ENCODE measurements at regions not wholly inside any gene's neighbourhood (a gene's known extent, or its start where the extent isn't known, plus 50 kb on each side); places are given as distances from the start of the nearest gene placed in this dataset.

DNA sequence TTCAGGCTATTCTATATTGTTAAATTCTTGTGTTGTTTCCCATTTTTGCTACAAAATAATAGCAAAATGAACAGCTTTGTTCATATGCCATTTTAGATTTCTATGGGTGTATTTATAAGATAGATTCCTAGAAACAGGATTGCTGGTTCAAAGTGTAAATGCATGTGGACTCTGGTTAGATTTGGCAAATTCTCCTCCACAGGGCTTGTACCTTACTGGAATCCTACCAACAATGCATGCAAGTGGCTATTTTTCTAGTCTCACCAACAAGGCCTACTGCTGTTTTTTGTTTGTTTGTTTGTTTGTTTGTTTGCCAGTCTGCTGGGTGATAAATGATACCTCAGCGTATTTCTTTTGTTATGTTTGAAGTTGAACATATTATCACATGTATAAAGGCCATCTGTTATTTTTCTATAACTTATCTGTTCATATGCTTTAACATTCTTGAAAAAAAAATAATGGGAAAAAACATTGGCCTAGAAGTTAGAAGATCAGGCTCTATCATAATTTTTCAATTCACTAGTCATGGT is 87.1 kb upstream of the AHR start:
- Mint-ChIP-seq H3K36me3 (ENCODE audit: low read depth) (no peaks in the 10 kb centered on the region), H3K9me3 (peaks cover 3% of the 10 kb centered on the region), H3K27ac (no peak overlapping the region), H3K4me3 (no peak overlapping the region), H3K27me3 (ENCODE audit: low read depth) (no peaks in the 10 kb centered on the region), H3K4me1 (ENCODE audit: low read depth) (no peaks in the 10 kb centered on the region)
- CTCF ChIA-PET = no interaction called here
- intact Hi-C loops (cut with micrococcal nuclease) = no loop called here
- DNase-seq = no peak

DNA sequence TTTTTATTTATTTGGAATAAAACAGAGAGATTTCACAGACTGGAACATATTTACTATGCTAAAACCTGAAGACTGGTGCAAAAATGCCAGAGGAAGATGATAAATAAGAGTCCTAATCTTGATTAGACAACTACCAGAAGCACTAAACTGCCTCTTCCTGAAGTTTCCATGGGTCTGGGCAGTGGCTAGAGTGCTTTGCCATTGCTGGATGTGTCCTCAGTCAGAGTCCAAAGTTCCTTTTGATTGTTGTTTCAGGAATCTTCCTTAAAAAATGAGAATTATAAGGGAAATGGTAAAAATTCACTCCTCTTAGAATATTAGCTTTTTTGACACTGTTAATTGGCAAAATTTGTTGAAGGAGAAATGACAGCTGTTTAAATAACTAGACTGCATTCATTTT is 86.3 kb upstream of the AHR start:
- CTCF ChIA-PET = no interaction called here
- no peaks in the 10 kb centered on the region for H3K4me1 Mint-ChIP-seq (ENCODE audit: low read depth)
- intact Hi-C loops (cut with micrococcal nuclease) = no loop called here
- no peak overlapping the region for H3K27ac Mint-ChIP-seq
- H3K9me3 Mint-ChIP-seq = peaks cover 3% of the 10 kb centered on the region
- no peaks in the 10 kb centered on the region for H3K36me3 Mint-ChIP-seq (ENCODE audit: low read depth)
- H3K4me3 Mint-ChIP-seq = no peak overlapping the region
- no peak for DNase-seq
- no peaks in the 10 kb centered on the region for H3K27me3 Mint-ChIP-seq (ENCODE audit: low read depth)

DNA sequence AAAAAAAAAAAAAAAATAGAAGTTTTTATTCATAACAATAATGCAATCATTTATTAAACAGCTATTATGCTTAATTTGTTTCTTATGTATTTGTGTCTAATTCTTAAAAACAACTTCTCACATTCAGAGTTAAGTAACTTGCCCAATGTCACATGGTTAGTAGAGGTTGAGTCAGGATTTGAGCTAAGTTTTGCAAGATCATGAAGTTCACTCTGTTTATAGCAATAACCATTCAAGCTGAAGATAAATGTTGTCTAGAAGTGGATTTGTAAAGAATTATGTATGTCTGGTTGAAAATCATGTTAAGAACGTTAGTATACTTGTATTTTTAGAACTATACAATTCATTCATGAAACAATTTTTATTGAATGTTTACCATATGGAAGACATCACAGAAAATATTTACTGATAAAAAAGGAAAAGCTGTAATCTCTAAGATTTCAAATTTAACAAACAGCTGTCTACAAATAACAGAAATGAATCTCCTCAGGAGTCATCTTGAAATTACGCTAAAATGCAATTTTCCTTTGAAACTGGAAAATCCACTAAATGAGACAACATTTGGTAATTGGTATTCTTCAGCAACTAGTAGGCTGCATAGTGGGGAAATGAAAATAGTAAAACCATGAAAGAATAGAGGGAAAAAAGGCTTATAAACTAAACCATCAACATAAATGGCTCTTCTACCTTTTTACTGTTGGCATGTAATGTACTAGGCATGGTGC is 70.5 kb upstream of the AHR start:
- no peaks in the 10 kb centered on the region for H3K9me3 Mint-ChIP-seq
- no peak for DNase-seq
- peaks cover 5% of the 10 kb centered on the region for H3K4me1 Mint-ChIP-seq (ENCODE audit: low read depth)
- no peak overlapping the region for H3K4me3 Mint-ChIP-seq
- H3K27ac Mint-ChIP-seq = no peak overlapping the region
- H3K27me3 Mint-ChIP-seq (ENCODE audit: low read depth) = no peaks in the 10 kb centered on the region
- H3K36me3 Mint-ChIP-seq (ENCODE audit: low read depth) = no peaks in the 10 kb centered on the region
- intact Hi-C loops (cut with micrococcal nuclease) = no loop called here
- CTCF ChIA-PET = interaction anchor here (0.6 to 0.7 kb wide), 2 partner anchors 20 to 74 kb away, joined by 3 read pairs; no protein-coding TSS in a partner anchor

DNA sequence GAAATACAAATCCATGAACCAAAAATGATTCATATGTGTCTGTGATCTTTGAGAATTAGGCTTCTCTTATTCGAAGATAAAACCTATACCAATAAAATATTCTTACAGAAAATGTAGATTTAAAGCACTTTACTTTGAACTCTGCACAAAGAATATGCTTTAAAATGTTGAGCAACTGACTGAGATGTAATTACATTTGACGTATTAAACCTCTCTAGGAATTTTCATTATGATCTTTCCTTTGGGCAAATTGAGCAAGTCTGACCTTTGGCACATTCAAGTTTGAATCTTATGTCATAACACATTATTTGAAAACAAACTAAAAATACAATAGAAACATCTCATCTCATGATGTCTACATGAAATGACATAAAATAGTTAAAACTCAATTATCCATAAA is 69.2 kb upstream of the AHR start:
- peaks cover 15% of the 10 kb centered on the region for H3K4me1 Mint-ChIP-seq (ENCODE audit: low read depth)
- intact Hi-C loops (cut with micrococcal nuclease) = no loop called here
- CTCF ChIA-PET = no interaction called here
- no peaks in the 10 kb centered on the region for H3K9me3 Mint-ChIP-seq
- no peaks in the 10 kb centered on the region for H3K27me3 Mint-ChIP-seq (ENCODE audit: low read depth)
- H3K27ac Mint-ChIP-seq = no peak overlapping the region
- no peak for DNase-seq
- no peaks in the 10 kb centered on the region for H3K36me3 Mint-ChIP-seq (ENCODE audit: low read depth)
- H3K4me3 Mint-ChIP-seq = no peak overlapping the region

DNA sequence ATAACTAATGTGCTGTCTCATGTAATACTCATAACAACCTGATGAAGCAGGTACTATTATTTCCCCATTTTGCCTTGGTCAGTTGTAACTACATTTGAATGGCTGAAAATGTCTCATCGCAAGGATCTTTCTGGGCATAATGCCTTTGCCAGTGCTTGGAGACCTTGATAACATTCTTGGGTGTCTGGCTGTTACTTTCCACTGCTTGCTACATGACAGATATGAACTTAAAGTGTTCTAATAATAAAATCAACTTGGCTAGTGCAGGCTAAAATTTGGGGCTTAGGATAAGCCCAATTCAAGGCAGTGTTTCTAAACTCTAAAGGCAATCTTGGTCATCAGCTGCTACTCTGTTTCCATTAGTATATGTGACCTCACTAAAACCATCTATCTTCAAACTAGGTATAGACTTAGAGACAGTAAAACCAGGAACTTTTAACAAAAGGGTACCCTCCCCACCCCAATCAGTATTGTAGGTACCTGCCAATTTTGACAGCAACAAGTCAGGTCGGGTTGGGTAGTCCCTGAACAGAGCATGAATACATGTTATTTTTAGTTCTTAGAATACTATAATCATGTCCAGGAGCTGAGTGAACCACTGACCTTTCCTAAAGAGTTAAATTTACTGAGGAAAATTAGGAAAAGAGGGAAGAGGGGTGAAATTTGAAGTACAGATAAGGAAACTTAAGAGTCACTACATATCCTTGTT is 68.2 kb upstream of the AHR start:
- no peak for DNase-seq
- no peaks in the 10 kb centered on the region for H3K36me3 Mint-ChIP-seq (ENCODE audit: low read depth)
- peaks cover 23% of the 10 kb centered on the region for H3K4me1 Mint-ChIP-seq (ENCODE audit: low read depth)
- H3K27me3 Mint-ChIP-seq (ENCODE audit: low read depth) = no peaks in the 10 kb centered on the region
- intact Hi-C loops (cut with micrococcal nuclease) = loop anchor here (5.0 kb wide), 2 partner anchors 262 to 712 kb away; partner anchors contain the start of gene SNX13
- CTCF ChIA-PET = interaction anchor here (0.6 kb wide), 1 partner anchor 119 kb away, joined by 3 read pairs; no protein-coding TSS in a partner anchor
- H3K27ac Mint-ChIP-seq = no peak overlapping the region
- H3K9me3 Mint-ChIP-seq = no peaks in the 10 kb centered on the region
- H3K4me3 Mint-ChIP-seq = no peak overlapping the region

DNA sequence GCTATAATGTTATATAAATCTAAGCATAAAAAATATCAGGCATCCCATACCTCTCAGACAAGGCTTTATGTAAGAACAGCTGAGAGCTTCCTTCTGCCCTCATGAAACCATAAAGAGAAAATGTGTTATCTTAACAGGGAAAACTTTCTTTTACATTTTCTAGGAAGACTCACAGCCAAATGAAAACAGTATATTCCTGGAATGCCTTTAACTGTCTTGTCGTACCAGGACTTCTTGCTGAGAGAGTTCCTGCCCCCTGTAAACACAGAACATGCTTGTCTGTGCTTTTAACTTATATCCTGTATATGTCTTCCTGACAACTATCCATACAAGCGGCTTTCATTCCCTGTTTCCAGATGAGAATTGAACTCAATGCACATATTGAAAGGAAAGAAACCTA is 64.8 kb upstream of the AHR start:
- Mint-ChIP-seq H3K27ac (peak overlapping the region; percentile 89), H3K4me3 (no peak overlapping the region), H3K36me3 (ENCODE audit: low read depth) (no peaks in the 10 kb centered on the region), H3K9me3 (no peaks in the 10 kb centered on the region), H3K4me1 (ENCODE audit: low read depth) (peaks cover 46% of the 10 kb centered on the region), H3K27me3 (ENCODE audit: low read depth) (no peaks in the 10 kb centered on the region)
- CTCF ChIA-PET = interaction anchor here (1.0 to 1.1 kb wide), 2 partner anchors 60 to 225 kb away, joined by 3 read pairs; no protein-coding TSS in a partner anchor
- DNase-seq = no peak
- intact Hi-C loops (cut with micrococcal nuclease) = loop anchor here (1.0 to 5.0 kb wide), 15 partner anchors 28 to 709 kb away; partner anchors contain the start of genes AHR, BZW2 and SNX13

DNA sequence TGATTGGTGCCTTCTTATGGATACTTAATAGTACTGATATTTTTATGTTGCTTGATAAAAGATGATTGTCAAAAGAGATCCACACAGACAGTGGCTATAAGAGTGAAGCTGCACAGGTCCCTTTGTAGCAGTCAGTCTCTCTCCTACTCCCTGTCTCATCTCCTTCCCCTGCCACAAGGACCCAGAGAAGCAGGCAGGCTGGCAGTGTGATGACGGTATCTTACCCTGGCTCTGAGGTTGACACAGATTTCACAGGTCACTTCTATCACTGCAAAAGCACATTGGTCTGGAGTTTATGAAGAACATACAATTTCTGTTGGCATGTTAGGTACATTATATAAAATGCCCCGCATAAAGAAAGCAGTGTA is 64.4 kb upstream of the AHR start:
- Mint-ChIP-seq H3K4me3 (peak overlapping the region; percentile 69), H3K36me3 (ENCODE audit: low read depth) (no peaks in the 10 kb centered on the region), H3K4me1 (ENCODE audit: low read depth) (peaks cover 46% of the 10 kb centered on the region), H3K9me3 (no peaks in the 10 kb centered on the region), H3K27me3 (ENCODE audit: low read depth) (no peaks in the 10 kb centered on the region), H3K27ac (peak overlapping the region; percentile 89)
- DNase-seq = peak; percentile 38
- intact Hi-C loops (cut with micrococcal nuclease) = loop anchor here (1.0 to 5.0 kb wide), 15 partner anchors 27 to 708 kb away; partner anchors contain the start of genes AHR, BZW2 and SNX13
- CTCF ChIA-PET = interaction anchor here (1.1 kb wide), 1 partner anchor 225 kb away, joined by 3 read pairs; no protein-coding TSS in a partner anchor

DNA sequence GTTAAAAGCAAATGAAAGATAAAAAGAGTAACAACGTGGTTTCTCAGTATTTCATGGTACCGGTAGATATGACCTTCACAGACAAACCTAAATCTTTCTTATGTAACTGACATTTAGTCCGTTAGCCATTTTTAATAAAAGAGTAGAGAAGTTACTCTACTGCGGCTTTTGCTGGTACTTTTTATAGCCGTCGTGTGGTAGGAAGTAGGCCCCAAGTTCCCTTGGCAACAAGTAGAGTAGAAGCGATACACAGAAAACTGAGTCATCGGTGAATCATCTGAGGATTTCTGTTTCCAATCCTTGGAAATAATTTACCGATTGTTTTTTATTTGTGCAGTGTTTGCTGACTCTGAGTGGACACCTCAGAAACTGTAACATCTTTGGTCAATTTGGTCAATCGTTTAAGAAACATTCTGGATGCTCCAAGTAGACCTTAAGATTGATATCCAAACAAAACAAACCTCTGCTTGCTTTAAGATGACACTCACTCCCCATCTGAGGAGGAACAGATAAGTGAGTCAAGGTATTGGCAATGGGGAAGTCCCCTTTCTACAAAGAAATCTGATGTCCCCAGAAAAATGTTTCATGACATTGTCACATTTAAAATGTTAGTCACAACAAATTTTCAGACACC is 63.9 kb upstream of the AHR start:
- intact Hi-C loops (cut with micrococcal nuclease) = loop anchor here (1.0 to 5.0 kb wide), 15 partner anchors 27 to 708 kb away; partner anchors contain the start of genes AHR, BZW2 and SNX13
- Mint-ChIP-seq H3K36me3 (ENCODE audit: low read depth) (no peaks in the 10 kb centered on the region), H3K27me3 (ENCODE audit: low read depth) (no peaks in the 10 kb centered on the region), H3K4me3 (peak overlapping the region; percentile 69), H3K27ac (peak overlapping the region; percentile 89), H3K9me3 (no peaks in the 10 kb centered on the region), H3K4me1 (ENCODE audit: low read depth) (peaks cover 46% of the 10 kb centered on the region)
- DNase-seq = peak; percentile 84
- CTCF ChIA-PET = interaction anchor here (1.1 kb wide), 1 partner anchor 226 kb away, joined by 3 read pairs; no protein-coding TSS in a partner anchor

DNA sequence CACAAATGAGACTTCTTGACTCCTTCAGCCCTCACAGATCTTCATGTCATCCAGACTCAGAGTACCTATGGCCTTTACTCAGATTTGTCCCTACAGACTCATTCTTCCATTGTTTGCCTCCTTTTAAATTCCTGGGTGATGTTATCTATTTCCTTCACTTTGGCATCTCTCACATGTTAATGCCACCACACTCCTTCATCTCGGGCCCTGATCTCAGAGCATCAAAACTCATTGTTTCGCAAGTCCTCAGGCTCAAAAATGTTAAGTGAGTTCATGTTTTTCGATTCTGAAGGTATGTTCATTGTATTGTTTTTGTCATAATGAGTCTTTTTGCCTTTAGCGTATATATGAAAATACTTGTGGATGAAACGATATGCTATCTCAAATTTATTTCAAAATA is 62.3 kb upstream of the AHR start:
- DNase-seq = no peak
- H3K4me1 Mint-ChIP-seq (ENCODE audit: low read depth) = peaks cover 46% of the 10 kb centered on the region
- no peaks in the 10 kb centered on the region for H3K36me3 Mint-ChIP-seq (ENCODE audit: low read depth)
- no peak overlapping the region for H3K4me3 Mint-ChIP-seq
- no peaks in the 10 kb centered on the region for H3K27me3 Mint-ChIP-seq (ENCODE audit: low read depth)
- peak overlapping the region; percentile 54 for H3K27ac Mint-ChIP-seq
- intact Hi-C loops (cut with micrococcal nuclease) = no loop called here
- CTCF ChIA-PET = interaction anchor here (0.9 kb wide), 1 partner anchor 76 kb away, joined by 3 read pairs; no protein-coding TSS in a partner anchor
- H3K9me3 Mint-ChIP-seq = no peaks in the 10 kb centered on the region

DNA sequence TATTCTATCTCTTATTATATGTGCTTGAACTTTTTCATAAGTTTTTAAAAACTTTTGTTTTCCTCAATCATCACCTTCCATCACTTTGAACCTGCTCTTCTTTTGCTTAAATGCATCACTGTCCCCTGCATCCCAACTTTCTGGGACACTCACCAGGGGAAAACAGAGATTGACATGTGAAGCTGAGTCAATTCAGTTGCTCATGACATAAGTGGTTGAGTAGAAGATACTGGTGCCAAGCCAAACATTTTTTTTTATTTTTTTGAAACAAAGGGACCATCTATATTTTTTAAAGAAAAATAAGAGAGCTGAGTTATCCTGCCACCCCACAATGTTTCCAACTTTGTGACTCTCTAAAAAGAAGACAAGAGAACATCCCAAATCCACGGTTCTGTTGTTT is 61.8 kb upstream of the AHR start:
- intact Hi-C loops (cut with micrococcal nuclease) = no loop called here
- no peak for DNase-seq
- Mint-ChIP-seq H3K27ac (peak overlapping the region; percentile 59), H3K27me3 (ENCODE audit: low read depth) (no peaks in the 10 kb centered on the region), H3K9me3 (no peaks in the 10 kb centered on the region), H3K4me1 (ENCODE audit: low read depth) (peaks cover 46% of the 10 kb centered on the region), H3K36me3 (ENCODE audit: low read depth) (no peaks in the 10 kb centered on the region), H3K4me3 (no peak overlapping the region)
- CTCF ChIA-PET = no interaction called here

DNA sequence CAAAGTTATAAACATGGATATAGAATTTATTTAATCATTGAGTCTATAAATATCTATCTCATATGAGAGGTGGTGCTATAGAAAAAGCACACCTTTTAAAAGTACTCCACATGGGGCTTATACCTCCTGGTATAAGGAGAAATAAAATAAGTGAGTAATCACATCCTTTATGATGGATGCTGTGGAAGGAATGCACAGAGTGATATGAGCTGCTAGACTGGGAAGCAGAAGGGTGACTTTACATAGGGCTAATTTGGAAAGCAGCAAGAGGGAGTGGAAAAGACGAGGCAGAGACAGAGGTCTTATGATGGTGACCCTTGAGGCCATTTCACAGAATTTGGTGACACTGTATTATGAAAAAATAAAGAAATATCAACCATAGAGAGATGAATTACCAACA is 59.4 kb upstream of the AHR start:
- intact Hi-C loops (cut with micrococcal nuclease) = no loop called here
- DNase-seq = no peak
- Mint-ChIP-seq H3K4me3 (no peak overlapping the region), H3K27me3 (ENCODE audit: low read depth) (no peaks in the 10 kb centered on the region), H3K27ac (no peak overlapping the region), H3K4me1 (ENCODE audit: low read depth) (peaks cover 36% of the 10 kb centered on the region), H3K36me3 (ENCODE audit: low read depth) (no peaks in the 10 kb centered on the region), H3K9me3 (no peaks in the 10 kb centered on the region)
- CTCF ChIA-PET = interaction anchor here (1.5 kb wide), 1 partner anchor 256 kb away, joined by 3 read pairs; no protein-coding TSS in a partner anchor
